ENCODE measurements at regions not wholly inside any gene's neighbourhood (a gene's known extent, or its start where the extent isn't known, plus 50 kb on each side); places are given as distances from the start of the nearest gene placed in this dataset.

- DNase-seq (ENCODE audit: low read depth) = no peak
- H3K4me3 ChIP-seq (ENCODE audit: low read depth, low read length) = no peak overlapping the region
- no peak for TF ChIP-seq CTCF (IDR thresholded peaks at IDR 0.05; ENCODE audit: low read depth, low read length, missing control alignments)
Observed at GRCh38 chr11:92492372-92492771, 267.8 kb downstream of the FAT3 start.

- DNase-seq (ENCODE audit: low read depth) = no peak
Observed at GRCh38 chr11:92495107-92495793, 270.6 kb downstream of the FAT3 start.

GRCh38 chr11:92500453-92500852 is 275.8 kb downstream of the FAT3 start:
- no peak for TF ChIP-seq CTCF (IDR thresholded peaks at IDR 0.05; ENCODE audit: low read depth, low read length, missing control alignments)
- H3K4me3 ChIP-seq (ENCODE audit: low read depth, low read length) = no peak overlapping the region
- DNase-seq (ENCODE audit: low read depth) = no peak

More at GRCh38 chr11:92495107-92495793, 270.6 kb downstream of the FAT3 start:
- TF ChIP-seq CTCF (IDR thresholded peaks at IDR 0.05; ENCODE audit: low read depth, low read length, missing control alignments) = no peak
- H3K4me3 ChIP-seq (ENCODE audit: low read depth, low read length) = no peak overlapping the region

- H3K4me3 ChIP-seq (ENCODE audit: low read depth, low read length) = no peak overlapping the region
- DNase-seq (ENCODE audit: low read depth) = no peak
- no peak for TF ChIP-seq CTCF (IDR thresholded peaks at IDR 0.05; ENCODE audit: low read depth, low read length, missing control alignments)
Observed at GRCh38 chr11:92501066-92501739, 276.6 kb downstream of the FAT3 start.

GRCh38 chr11:92504004-92504403 is 279.4 kb downstream of the FAT3 start:
- no peak for DNase-seq (ENCODE audit: low read depth)
- H3K4me3 ChIP-seq (ENCODE audit: low read depth, low read length) = no peak overlapping the region
- TF ChIP-seq CTCF (IDR thresholded peaks at IDR 0.05; ENCODE audit: low read depth, low read length, missing control alignments) = no peak

DNA sequence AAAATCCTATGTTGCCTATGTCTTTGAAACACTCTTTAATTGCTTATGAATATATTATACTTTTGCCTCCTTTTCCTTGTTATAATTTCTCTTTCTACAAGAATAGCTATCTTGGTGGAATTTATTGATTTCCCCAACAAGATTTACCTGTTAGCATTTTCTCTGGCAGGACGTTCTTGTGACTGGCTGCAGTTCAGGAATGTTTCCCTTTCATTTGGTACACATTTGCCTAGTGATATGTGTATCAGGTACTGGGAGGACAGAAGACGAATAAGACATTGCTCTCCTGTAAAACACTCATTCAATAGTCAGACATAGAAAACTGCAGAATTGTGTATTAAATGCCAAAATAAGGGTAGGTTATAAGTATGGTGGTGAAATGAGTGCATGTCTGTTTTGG is 279.9 kb downstream of the FAT3 start:
- H3K4me3 ChIP-seq (ENCODE audit: low read depth, low read length) = no peak overlapping the region
- DNase-seq (ENCODE audit: low read depth) = no peak
- TF ChIP-seq CTCF (IDR thresholded peaks at IDR 0.05; ENCODE audit: low read depth, low read length, missing control alignments) = no peak

GRCh38 chr11:92505689-92506088 is 281.1 kb downstream of the FAT3 start:
- DNase-seq (ENCODE audit: low read depth) = no peak
- H3K4me3 ChIP-seq (ENCODE audit: low read depth, low read length) = no peak overlapping the region
- no peak for TF ChIP-seq CTCF (IDR thresholded peaks at IDR 0.05; ENCODE audit: low read depth, low read length, missing control alignments)

All from GM12864 (cell line).